HepG2 (cell line): ENCODE measurements at regions not wholly inside any gene's neighbourhood (a gene's known extent, or its start where the extent isn't known, plus 50 kb on each side); places are given as distances from the start of the nearest gene placed in this dataset.

Experiments used
- ATAC-seq: fragments of 200-7000 bp; cut with Tn5 transposase; 3 replicates; pipeline ENCODE4 v1.9.1; 2020; ENCODE audit warnings: mild to moderate bottlenecking, moderate library complexity
- BruUV-seq: library from RNA; stranded (reverse); fragments of 400-500 nt; replicated peaks from 2 replicates; lab custom pipeline; 2021; lab: Mats Ljungman, UMichigan
- CTCF ChIA-PET: fragments of 300-600 bp; formaldehyde crosslinking; extraction: SDS; loops from one replicate; lab custom pipeline; 2021; ENCODE audit warnings: low total read pairs, inconsistent platforms, low intra/inter-chr PET ratio; lab: Yijun Ruan, JAX
- POLR2A ChIA-PET: fragments of 350-600 bp; sonication (Branson Sonifier 250); formaldehyde crosslinking; loops from one replicate; lab custom pipeline; 2020; ENCODE audit warnings: antibody characterized with exemption, inconsistent platforms; lab: Yijun Ruan, JAX
- DNase-seq: peaks from one replicate; pipeline ENCODE4 v3.0.0-alpha.2; 2015; ENCODE audit warnings: low spot score
- FAIRE-seq: peaks from 3 replicates; lab custom pipeline; 2011; peaks lifted over from hg19 to GRCh38; lab: Jason Lieb, UNC
- H2AFZ ChIP-seq: one replicate; pipeline ENCODE4 v1.6.1; 2011; ENCODE audit warnings: low read length, inconsistent platforms
- H3K27ac ChIP-seq: fragments of 300-600 bp; 3 replicates; pipeline ENCODE4 v1.8.0; 2011; ENCODE audit warnings: mixed run types, mild to moderate bottlenecking, mixed read lengths, low read length, inconsistent platforms; ENCODE audit not compliant: insufficient read depth; ENCODE audit errors: extremely low read length
- H3K27me3 ChIP-seq, 2 experiments: fragments of 200-600 bp in 1 of 2; 2 replicates in 1 of 2; 3 replicates in 1 of 2; pipeline versions ENCODE4 v1.6.0 to v1.8.0; 2011; ENCODE audit warnings: low read length in 2 of 2, mild to moderate bottlenecking in 2 of 2, moderate library complexity in 2 of 2, inconsistent platforms in 1 of 2; ENCODE audit not compliant: insufficient read depth in 2 of 2, control insufficient read depth in 1 of 2
- H3K36me3 ChIP-seq, 2 experiments: fragments of 200-600 bp in 1 of 2; replicated peaks in 1 of 2; 2 replicates in 1 of 2; 3 replicates in 1 of 2; pipeline versions ENCODE4 v1.5.1 to v1.8.0; 2011; ENCODE audit warnings: low read length in 2 of 2, inconsistent platforms in 1 of 2; ENCODE audit not compliant: insufficient read depth in 2 of 2, control insufficient read depth in 1 of 2
- H3K4me1 ChIP-seq: 2 replicates; pipeline ENCODE4 v1.5.1; 2012; ENCODE audit warnings: low read length, inconsistent platforms; ENCODE audit not compliant: insufficient read depth
- H3K4me2 ChIP-seq: 2 replicates; pipeline ENCODE4 v1.6.0; 2011; ENCODE audit warnings: low read depth, low read length, inconsistent platforms
- H3K4me3 ChIP-seq, 3 experiments: fragments of 200-600 bp in 1 of 3; sonication (generic), shearing (Covaris generic) in 1 of 3; replicated peaks in 1 of 3; 2 replicates each; pipeline ENCODE4 v1.5.1; 2011 to 2016; ENCODE audit warnings: low read length in 3 of 3, inconsistent platforms in 2 of 3, low read depth in 2 of 3, mild to moderate bottlenecking in 2 of 3, control low read depth in 1 of 3, mixed read lengths in 1 of 3; ENCODE audit not compliant: insufficient read depth in 1 of 3
- H3K79me2 ChIP-seq: one replicate; pipeline ENCODE4 v1.6.1; 2011; ENCODE audit warnings: low read length, inconsistent platforms; ENCODE audit not compliant: insufficient read depth
- H3K9ac ChIP-seq: 2 replicates; pipeline ENCODE4 v1.6.0; 2011; ENCODE audit warnings: mild to moderate bottlenecking, low read depth, low read length, inconsistent platforms; ENCODE audit not compliant: insufficient read depth
- H3K9me3 ChIP-seq: 2 replicates; pipeline ENCODE4 v1.5.1; 2012; ENCODE audit warnings: mild to moderate bottlenecking, low read length
- H4K20me1 ChIP-seq: 2 replicates; pipeline ENCODE4 v1.6.0; 2011; ENCODE audit warnings: inconsistent platforms, mild to moderate bottlenecking, low read length, moderate library complexity; ENCODE audit not compliant: insufficient read depth
- EEA1 ChIP-seq: sonication (generic); formaldehyde crosslinking; IDR thresholded peaks from 2 replicates; pipeline ENCODE4 v1.5.1; 2020; ENCODE audit warnings: mild to moderate bottlenecking, missing genetic modification reagents, borderline replicate concordance
- KDM2A ChIP-seq: sonication (generic); formaldehyde crosslinking; IDR thresholded peaks from 2 replicates; pipeline ENCODE4 v1.4.0; 2020; ENCODE audit warnings: low read depth, missing genetic modification reagents, borderline replicate concordance
- NFIC ChIP-seq: IDR thresholded peaks from 2 replicates; pipeline ENCODE4 v1.6.1; 2012; ENCODE audit warnings: mild to moderate bottlenecking, low read length, inconsistent platforms
- TCF7 ChIP-seq: sonication (generic); IDR thresholded peaks from 2 replicates; pipeline ENCODE4 v1.6.1; 2016; ENCODE audit warnings: antibody characterized with exemption, low read depth
- WGBS: methylation state at CpG from one replicate; pipeline ENCODE4 v1.1.6; 2017; ENCODE audit warnings: low lambda C conversion rate; 5-methylcytosine and 5-hydroxymethylcytosine counted together
- in situ Hi-C: cut with HindIII; loops from 2 replicates; pipeline ENCODE4 v1.10.0; 2017; ENCODE audit warnings: low pct_unique_long_range_greater_than_20kb; ENCODE audit not compliant: extremely low pct_ligation_motif_present
- intact Hi-C: fragments of 100-400 bp; cut with micrococcal nuclease; formaldehyde crosslinking; loops from one replicate; pipeline ENCODE4 v1.10.0; 2022; ENCODE audit not compliant: unreplicated experiment
- TF ChIP-seq, protein P1 (sequence below): sonication (generic); formaldehyde crosslinking; IDR thresholded peaks from 2 replicates; pipeline ENCODE4 v1.8.1; 2022; ENCODE audit warnings: low read depth, mild to moderate bottlenecking, missing genetic modification reagents
- TF ChIP-seq, protein P2 (sequence below): fragments of 450-650 bp; IDR thresholded peaks from 2 replicates; pipeline ENCODE4 v1.6.1; 2017; ENCODE audit warnings: mild to moderate bottlenecking
- TF ChIP-seq, protein P3 (sequence below): IDR thresholded peaks from 2 replicates; pipeline ENCODE4 v1.6.1; 2012; ENCODE audit warnings: low read depth, low read length, improper control_type of control experiment

DNA sequence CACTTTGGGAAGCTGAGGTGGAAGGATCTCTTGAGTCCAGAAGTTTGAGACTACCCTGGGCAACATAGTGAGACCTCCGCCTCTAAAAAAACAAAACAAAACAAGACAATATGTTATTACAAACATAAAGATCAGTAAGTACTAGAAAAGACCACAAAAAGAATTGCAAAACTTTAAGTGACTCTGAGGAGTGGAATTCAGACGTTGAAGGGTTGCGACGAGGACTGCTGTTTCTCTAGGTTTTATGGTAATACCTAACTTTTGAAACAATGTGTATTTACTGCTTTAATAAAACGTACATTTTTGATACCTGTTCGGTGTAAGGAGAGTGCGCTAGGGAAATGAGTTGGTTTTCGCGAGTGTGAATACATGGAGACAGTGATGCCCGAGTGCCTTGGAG lies 250.4 kb downstream of the GATA3 start:
- TF ChIP-seq EEA1 (CRISPR knock-in tag) (no peak), NFIC (no peak), TCF7 (no peak), KDM2A (CRISPR knock-in tag) (no peak)
- TF ChIP-seq, protein P1, sequence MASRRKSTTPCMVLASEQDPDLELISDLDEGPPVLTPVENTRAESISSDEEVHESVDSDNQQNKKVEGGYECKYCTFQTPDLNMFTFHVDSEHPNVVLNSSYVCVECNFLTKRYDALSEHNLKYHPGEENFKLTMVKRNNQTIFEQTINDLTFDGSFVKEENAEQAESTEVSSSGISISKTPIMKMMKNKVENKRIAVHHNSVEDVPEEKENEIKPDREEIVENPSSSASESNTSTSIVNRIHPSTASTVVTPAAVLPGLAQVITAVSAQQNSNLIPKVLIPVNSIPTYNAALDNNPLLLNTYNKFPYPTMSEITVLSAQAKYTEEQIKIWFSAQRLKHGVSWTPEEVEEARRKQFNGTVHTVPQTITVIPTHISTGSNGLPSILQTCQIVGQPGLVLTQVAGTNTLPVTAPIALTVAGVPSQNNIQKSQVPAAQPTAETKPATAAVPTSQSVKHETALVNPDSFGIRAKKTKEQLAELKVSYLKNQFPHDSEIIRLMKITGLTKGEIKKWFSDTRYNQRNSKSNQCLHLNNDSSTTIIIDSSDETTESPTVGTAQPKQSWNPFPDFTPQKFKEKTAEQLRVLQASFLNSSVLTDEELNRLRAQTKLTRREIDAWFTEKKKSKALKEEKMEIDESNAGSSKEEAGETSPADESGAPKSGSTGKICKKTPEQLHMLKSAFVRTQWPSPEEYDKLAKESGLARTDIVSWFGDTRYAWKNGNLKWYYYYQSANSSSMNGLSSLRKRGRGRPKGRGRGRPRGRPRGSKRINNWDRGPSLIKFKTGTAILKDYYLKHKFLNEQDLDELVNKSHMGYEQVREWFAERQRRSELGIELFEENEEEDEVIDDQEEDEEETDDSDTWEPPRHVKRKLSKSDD = no peak
- TF ChIP-seq, protein P2, sequence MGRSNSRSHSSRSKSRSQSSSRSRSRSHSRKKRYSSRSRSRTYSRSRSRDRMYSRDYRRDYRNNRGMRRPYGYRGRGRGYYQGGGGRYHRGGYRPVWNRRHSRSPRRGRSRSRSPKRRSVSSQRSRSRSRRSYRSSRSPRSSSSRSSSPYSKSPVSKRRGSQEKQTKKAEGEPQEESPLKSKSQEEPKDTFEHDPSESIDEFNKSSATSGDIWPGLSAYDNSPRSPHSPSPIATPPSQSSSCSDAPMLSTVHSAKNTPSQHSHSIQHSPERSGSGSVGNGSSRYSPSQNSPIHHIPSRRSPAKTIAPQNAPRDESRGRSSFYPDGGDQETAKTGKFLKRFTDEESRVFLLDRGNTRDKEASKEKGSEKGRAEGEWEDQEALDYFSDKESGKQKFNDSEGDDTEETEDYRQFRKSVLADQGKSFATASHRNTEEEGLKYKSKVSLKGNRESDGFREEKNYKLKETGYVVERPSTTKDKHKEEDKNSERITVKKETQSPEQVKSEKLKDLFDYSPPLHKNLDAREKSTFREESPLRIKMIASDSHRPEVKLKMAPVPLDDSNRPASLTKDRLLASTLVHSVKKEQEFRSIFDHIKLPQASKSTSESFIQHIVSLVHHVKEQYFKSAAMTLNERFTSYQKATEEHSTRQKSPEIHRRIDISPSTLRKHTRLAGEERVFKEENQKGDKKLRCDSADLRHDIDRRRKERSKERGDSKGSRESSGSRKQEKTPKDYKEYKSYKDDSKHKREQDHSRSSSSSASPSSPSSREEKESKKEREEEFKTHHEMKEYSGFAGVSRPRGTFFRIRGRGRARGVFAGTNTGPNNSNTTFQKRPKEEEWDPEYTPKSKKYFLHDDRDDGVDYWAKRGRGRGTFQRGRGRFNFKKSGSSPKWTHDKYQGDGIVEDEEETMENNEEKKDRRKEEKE = no peak
- TF ChIP-seq, protein P3, sequence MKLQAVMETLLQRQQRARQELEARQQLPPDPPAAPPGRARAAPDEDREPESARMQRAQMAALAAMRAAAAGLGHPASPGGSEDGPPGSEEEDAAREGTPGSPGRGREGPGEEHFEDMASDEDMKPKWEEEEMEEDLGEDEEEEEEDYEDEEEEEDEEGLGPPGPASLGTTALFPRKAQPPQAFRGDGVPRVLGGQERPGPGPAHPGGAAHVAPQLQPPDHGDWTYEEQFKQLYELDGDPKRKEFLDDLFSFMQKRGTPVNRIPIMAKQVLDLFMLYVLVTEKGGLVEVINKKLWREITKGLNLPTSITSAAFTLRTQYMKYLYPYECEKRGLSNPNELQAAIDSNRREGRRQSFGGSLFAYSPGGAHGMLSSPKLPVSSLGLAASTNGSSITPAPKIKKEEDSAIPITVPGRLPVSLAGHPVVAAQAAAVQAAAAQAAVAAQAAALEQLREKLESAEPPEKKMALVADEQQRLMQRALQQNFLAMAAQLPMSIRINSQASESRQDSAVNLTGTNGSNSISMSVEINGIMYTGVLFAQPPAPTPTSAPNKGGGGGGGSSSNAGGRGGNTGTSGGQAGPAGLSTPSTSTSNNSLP = no peak
- TF ChIP-seq, all 625 proteins: peak for 0
- intact Hi-C loops = no loop called here

More for the DNA sequence above, 250.4 kb downstream of the GATA3 start:
- FAIRE-seq (no peak), DNase-seq (no peak), ATAC-seq (no peak)
- no peaks in the 10 kb centered on the region for H3K9me3 ChIP-seq
- no peak overlapping the region for H3K4me3 ChIP-seq
- H3K27me3 ChIP-seq = peaks cover 0 to 8% of the 10 kb centered on the region in 2 experiments; a peak in 2 of 5 replicates
- H2AFZ ChIP-seq = no peak overlapping the region
- POLR2A ChIA-PET = no interaction called here
- no peaks in the 10 kb centered on the region for H3K36me3 ChIP-seq
- H4K20me1 ChIP-seq = no peaks in the 10 kb centered on the region
- BruUV-seq = no TSS peak
- no peaks in the 10 kb centered on the region for H3K79me2 ChIP-seq
- no peak overlapping the region for H3K27ac ChIP-seq
- H3K4me1 ChIP-seq = no peaks in the 10 kb centered on the region
- WGBS = 47% methylated on average over 10 of the region's 10 CpGs
- no peak overlapping the region for H3K4me2 ChIP-seq
- in situ Hi-C loops = no loop called here
- CTCF ChIA-PET = no interaction called here
- no peak overlapping the region for H3K9ac ChIP-seq
